SU-DHL-6 (cell line): ENCODE measurements at regions not wholly inside any gene's neighbourhood (a gene's known extent, or its start where the extent isn't known, plus 50 kb on each side); places are given as distances from the start of the nearest gene placed in this dataset.

Experiments used
- H2AFZ ChIP-seq: fragments of 200-600 bp; sonication (generic); 2 replicates; pipeline ENCODE4 v1.6.1; 2014; ENCODE audit warnings: low read depth, mild to moderate bottlenecking, moderate library complexity, mixed read lengths, antibody characterized with exemption, low read length; ENCODE audit not compliant: severe bottlenecking
- H3F3A ChIP-seq: fragments of 200-600 bp; shearing (Covaris generic); 2 replicates; pipeline ENCODE4 v1.6.0; 2016; ENCODE audit warnings: antibody characterized with exemption, mild to moderate bottlenecking; ENCODE audit not compliant: insufficient read depth
- H3K27ac ChIP-seq: fragments of 200-600 bp; sonication (generic); 2 replicates; pipeline ENCODE4 v1.5.1; 2016; ENCODE audit warnings: low read depth, mild to moderate bottlenecking, low read length, moderate library complexity, mixed read lengths
- H3K27me3 ChIP-seq: fragments of 200-600 bp; sonication (generic), shearing (Covaris generic); 2 replicates; pipeline ENCODE4 v1.6.0; 2014; ENCODE audit warnings: mild to moderate bottlenecking, low read length
- H3K36me3 ChIP-seq: fragments of 200-600 bp; sonication (generic); 2 replicates; pipeline ENCODE4 v1.6.1; 2014; ENCODE audit warnings: mild to moderate bottlenecking, low read length, mixed read lengths
- H3K4me2 ChIP-seq: fragments of 300-600, 200-600 bp; shearing (Covaris generic), sonication (generic); 2 replicates; pipeline ENCODE4 v1.6.0; 2014; ENCODE audit warnings: low read length, low read depth, mild to moderate bottlenecking; ENCODE audit not compliant: poor library complexity, severe bottlenecking
- H3K4me3 ChIP-seq: fragments of 200-600 bp; sonication (generic); 2 replicates; pipeline ENCODE4 v1.5.1; 2014; ENCODE audit warnings: antibody characterized with exemption, low read length, mild to moderate bottlenecking, mixed read lengths; ENCODE audit not compliant: insufficient read depth, poor library complexity, severe bottlenecking
- H3K79me2 ChIP-seq: fragments of 200-600 bp; sonication (generic); 2 replicates; pipeline ENCODE4 v1.6.1; 2014; ENCODE audit warnings: mild to moderate bottlenecking, low read length, moderate library complexity; ENCODE audit not compliant: insufficient read depth
- H3K9ac ChIP-seq: fragments of 200-600 bp; sonication (generic); 2 replicates; pipeline ENCODE4 v1.7.0; 2014; ENCODE audit warnings: mild to moderate bottlenecking, low read length
- H3K9me2 ChIP-seq: fragments of 200-600 bp; sonication (generic); replicated peaks from 2 replicates; pipeline ENCODE4 v1.6.1; 2014; ENCODE audit warnings: low read length; ENCODE audit not compliant: insufficient read depth
- H3K9me3 ChIP-seq: fragments of 200-600 bp; sonication (generic); 2 replicates; pipeline ENCODE4 v1.6.1; 2014; ENCODE audit warnings: low read length, mixed read lengths; ENCODE audit not compliant: insufficient read depth
- H4K20me1 ChIP-seq: fragments of 200-600 bp; sonication (generic); 2 replicates; pipeline ENCODE4 v1.6.1; 2014; ENCODE audit warnings: low read depth, mild to moderate bottlenecking, antibody characterized with exemption, low read length, moderate library complexity, mixed read lengths
- EZH2phosphoT487 ChIP-seq: fragments of 200-600 bp; sonication (generic), shearing (Covaris generic); conservative IDR thresholded peaks from 2 replicates; pipeline ENCODE4 v1.6.1; 2018; ENCODE audit warnings: mild to moderate bottlenecking, antibody characterized with exemption, low read length, moderate library complexity, mixed read lengths
- TF ChIP-seq, protein P1 (sequence below): fragments of 200-600 bp; sonication (generic); IDR thresholded peaks from one replicate; pipeline ENCODE4 v1.5.1; 2017; ENCODE audit warnings: antibody characterized with exemption, mild to moderate bottlenecking, low read length, moderate library complexity; ENCODE audit not compliant: insufficient read depth, poor library complexity, severe bottlenecking

- TF ChIP-seq, protein P1, sequence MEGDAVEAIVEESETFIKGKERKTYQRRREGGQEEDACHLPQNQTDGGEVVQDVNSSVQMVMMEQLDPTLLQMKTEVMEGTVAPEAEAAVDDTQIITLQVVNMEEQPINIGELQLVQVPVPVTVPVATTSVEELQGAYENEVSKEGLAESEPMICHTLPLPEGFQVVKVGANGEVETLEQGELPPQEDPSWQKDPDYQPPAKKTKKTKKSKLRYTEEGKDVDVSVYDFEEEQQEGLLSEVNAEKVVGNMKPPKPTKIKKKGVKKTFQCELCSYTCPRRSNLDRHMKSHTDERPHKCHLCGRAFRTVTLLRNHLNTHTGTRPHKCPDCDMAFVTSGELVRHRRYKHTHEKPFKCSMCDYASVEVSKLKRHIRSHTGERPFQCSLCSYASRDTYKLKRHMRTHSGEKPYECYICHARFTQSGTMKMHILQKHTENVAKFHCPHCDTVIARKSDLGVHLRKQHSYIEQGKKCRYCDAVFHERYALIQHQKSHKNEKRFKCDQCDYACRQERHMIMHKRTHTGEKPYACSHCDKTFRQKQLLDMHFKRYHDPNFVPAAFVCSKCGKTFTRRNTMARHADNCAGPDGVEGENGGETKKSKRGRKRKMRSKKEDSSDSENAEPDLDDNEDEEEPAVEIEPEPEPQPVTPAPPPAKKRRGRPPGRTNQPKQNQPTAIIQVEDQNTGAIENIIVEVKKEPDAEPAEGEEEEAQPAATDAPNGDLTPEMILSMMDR: no peak
- TF ChIP-seq EZH2phosphoT487: no peak
- H3K27ac ChIP-seq: no peak overlapping the region
- no peaks in the 10 kb centered on the region for H3K9me3 ChIP-seq
- H3K36me3 ChIP-seq: no peaks in the 10 kb centered on the region
- no peak overlapping the region for H3K9ac ChIP-seq
- H3F3A ChIP-seq: no peaks in the 10 kb centered on the region
- H3K4me3 ChIP-seq: no peak overlapping the region
- no peaks in the 10 kb centered on the region for H3K9me2 ChIP-seq
- H3K79me2 ChIP-seq: no peaks in the 10 kb centered on the region
- H2AFZ ChIP-seq: no peak overlapping the region
- no peaks in the 10 kb centered on the region for H3K27me3 ChIP-seq
- H4K20me1 ChIP-seq: no peaks in the 10 kb centered on the region
- no peak overlapping the region for H3K4me2 ChIP-seq
Observed at GRCh38 chr3:59531066-59531745, 481.4 kb upstream of the CFAP20DC start.

- Histone ChIP-seq H4K20me1 (no peaks in the 10 kb centered on the region), H3K9me2 (no peaks in the 10 kb centered on the region), H3K36me3 (no peaks in the 10 kb centered on the region), H3K4me3 (no peak overlapping the region), H3K4me2 (no peak overlapping the region), H3K9ac (no peak overlapping the region), H2AFZ (no peak overlapping the region), H3K9me3 (no peaks in the 10 kb centered on the region), H3K79me2 (no peaks in the 10 kb centered on the region), H3K27me3 (no peaks in the 10 kb centered on the region), H3K27ac (no peak overlapping the region), H3F3A (no peaks in the 10 kb centered on the region)
- TF ChIP-seq EZH2phosphoT487: no peak
- TF ChIP-seq, protein P1: no peak
Observed at GRCh38 chr3:59528251-59528650, 478.4 kb upstream of the CFAP20DC start.

DNA sequence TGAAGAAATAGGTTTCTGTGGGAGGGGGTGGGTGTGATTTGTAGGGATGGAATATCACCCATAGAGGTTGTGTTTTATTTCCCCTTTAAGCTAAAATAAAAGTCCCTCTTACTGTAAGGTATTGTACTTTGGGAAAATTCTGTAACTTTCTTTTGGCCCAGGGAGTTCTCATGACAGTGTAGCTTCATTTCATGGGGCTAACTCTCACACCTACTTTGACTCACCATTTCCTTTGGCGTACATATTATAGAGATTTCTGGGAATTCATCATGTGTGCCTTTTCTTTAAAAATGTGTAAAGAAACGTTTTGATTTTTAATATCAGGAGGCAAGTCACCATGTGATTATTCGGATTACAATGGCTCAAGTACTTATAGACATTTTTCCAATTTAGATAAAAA, 477.7 kb upstream of the CFAP20DC start:
- no peaks in the 10 kb centered on the region for H3K79me2 ChIP-seq
- no peak overlapping the region for H3K4me2 ChIP-seq
- no peaks in the 10 kb centered on the region for H3K9me2 ChIP-seq
- H3K9ac ChIP-seq: no peak overlapping the region
- H3K27ac ChIP-seq: no peak overlapping the region
- no peaks in the 10 kb centered on the region for H4K20me1 ChIP-seq
- no peaks in the 10 kb centered on the region for H3K27me3 ChIP-seq
- H3F3A ChIP-seq: no peaks in the 10 kb centered on the region
- H3K4me3 ChIP-seq: no peak overlapping the region
- no peaks in the 10 kb centered on the region for H3K9me3 ChIP-seq
- H2AFZ ChIP-seq: no peak overlapping the region
- TF ChIP-seq EZH2phosphoT487: no peak
- TF ChIP-seq, protein P1: no peak
- no peaks in the 10 kb centered on the region for H3K36me3 ChIP-seq
